ENCODE measurements at regions not wholly inside any gene's neighbourhood (a gene's known extent, or its start where the extent isn't known, plus 50 kb on each side); places are given as distances from the start of the nearest gene placed in this dataset.
"Not testable (repeated sequence)": the region's sequence is repeated elsewhere in the genome, so short reads cannot be mapped to it uniquely, and the experiment has no call there.

DNA sequence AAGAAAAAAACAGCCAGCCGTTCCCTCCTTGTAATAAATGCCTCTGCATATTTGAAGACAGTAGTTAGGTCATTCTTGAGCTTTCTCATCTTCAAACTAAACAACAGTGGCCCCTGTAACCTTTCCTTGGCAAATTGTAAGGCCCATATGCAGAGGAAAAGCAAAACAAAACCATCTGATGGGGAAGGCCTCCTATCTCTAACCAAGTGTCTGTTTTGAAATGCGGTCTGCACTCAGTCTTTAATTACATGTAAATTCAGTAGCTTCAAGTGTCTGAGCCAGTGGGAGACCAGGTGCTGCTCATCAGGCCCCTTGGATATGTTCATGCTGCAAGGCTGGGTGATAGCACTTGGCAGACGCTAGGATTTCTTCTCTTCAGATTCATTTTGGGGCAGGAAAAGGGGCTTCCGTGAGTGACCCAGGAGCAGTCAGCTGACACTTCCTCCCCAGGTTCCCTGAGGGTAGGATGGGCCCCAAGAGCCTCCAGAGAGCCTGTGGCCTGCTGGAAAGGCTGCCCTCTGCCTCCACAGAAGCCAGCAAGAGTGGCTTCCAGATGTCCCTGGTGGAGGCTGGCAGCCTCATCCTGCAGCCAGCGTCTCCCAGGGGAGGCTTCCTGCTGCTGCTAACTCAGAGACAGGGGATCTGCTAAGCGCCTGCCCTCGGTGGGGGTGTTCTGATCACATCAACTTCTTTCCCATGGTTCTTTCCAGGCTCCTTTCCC lies 60.2 kb upstream of the PLGLB2 start:
- FAIRE-seq, result not testable (repeated sequence)

DNA sequence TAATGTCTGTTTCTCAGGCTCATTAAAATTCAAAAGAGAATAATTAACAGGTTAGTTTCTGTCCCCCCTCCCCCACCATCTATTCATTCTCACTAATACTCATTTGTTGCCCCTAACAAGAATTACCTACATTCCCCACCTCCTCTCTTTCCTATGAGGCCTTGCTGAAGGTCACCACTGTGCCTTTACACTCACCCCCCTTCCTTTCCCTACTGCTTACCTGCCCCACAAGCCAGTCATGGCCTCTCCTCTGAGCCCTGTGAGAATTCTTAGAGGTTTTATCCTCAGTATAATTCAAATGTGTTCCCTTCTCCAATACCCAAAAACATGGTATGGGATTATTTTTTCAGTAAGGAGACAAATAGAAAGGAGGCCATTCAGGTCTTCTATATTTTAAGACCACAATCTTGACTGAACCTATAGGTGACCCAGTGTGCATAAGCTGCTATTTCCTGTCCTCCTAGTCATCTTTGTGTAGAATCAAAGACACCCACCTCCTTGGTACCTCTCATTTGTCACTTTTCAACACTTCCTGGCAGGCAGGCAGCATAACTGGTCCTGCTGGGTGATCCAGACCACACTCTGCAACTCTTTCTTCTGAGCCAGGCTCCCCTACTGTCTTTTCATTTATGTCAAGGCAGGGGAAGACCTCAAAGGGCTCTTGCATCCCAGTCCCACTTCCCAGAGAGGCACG lies 55.8 kb upstream of the PLGLB2 start:
- not testable (repeated sequence) for FAIRE-seq

DNA sequence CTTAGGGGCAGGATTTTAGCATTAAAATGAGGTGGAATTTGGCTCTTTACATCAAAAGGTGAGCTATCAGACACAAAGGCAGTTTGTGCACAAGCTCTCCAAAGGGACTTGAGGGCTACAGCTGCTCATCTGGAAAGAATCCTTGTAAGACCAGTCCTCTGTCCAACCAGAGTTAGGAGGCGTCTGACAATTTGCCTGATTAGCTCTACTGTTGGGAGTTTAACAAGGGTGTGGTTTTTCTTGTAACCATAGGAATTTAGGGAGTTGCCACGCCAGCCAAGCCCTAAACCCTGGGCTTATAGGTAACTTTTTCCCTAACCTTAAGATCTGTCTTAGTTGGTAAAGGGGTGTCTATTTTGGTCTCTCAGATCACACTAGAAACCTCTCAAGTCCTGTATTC lies 55.0 kb upstream of the PLGLB2 start:
- not testable (repeated sequence) for FAIRE-seq

DNA sequence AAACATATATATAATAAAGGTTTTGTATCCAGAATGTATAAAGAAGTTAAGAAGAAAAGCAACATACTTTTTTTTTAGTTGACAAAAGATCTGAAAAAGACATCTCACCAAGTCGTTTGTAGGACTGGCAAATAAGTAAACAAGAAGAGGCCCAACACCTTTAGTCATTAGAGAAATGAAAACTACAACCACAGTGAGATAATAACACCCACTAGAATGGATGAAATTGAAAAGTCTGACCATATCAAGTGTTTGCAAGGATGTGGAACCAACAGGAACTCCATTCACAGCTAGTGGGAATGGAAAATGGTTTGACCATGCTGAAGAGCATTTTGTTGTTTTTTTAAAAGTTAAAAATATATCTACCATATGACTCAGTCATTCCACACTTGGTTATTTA lies 54.0 kb upstream of the PLGLB2 start:
- FAIRE-seq, result not testable (repeated sequence)

DNA sequence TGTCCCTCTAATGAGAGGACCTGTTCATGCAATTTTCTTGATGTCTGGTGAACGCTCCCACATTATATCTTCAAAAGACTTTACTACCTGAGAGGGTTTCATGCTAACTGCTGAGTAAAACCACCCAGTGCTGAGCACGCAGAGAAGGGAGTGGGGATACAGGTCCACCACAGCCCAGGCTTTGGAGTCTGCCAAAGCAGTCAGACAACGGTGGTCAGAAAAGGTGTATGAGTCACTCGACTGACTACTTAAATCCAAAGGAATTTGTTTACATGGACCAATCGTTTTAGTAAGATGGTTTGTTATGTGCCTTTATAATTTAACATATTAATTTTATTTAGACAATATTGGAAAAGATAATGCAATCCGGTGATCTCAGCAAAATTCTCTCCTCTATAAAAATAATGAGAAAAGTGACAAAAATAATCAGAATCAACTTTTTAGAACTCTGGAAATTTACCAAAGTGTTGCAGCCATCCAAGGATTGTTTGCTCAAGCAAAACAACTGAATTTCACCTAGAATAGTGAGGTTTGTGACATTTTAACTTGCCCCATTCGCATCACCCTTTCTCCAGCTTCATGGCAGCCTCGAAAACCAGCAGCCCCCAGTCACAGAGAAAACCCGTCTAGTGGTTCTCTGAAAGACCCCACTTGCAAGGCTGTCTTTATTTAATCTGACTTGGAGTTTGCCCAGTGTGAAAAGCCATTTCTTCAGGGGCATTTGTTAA lies 52.1 kb upstream of the PLGLB2 start:
- FAIRE-seq, result not testable (repeated sequence)

All from colon (tissue), 2 donors.